ENCODE measurements at regions not wholly inside any gene's neighbourhood (a gene's known extent, or its start where the extent isn't known, plus 50 kb on each side); places are given as distances from the start of the nearest gene placed in this dataset.
A peak's percentile ranks its signal among the peaks of the same experiment; 100 is the strongest.

DNA sequence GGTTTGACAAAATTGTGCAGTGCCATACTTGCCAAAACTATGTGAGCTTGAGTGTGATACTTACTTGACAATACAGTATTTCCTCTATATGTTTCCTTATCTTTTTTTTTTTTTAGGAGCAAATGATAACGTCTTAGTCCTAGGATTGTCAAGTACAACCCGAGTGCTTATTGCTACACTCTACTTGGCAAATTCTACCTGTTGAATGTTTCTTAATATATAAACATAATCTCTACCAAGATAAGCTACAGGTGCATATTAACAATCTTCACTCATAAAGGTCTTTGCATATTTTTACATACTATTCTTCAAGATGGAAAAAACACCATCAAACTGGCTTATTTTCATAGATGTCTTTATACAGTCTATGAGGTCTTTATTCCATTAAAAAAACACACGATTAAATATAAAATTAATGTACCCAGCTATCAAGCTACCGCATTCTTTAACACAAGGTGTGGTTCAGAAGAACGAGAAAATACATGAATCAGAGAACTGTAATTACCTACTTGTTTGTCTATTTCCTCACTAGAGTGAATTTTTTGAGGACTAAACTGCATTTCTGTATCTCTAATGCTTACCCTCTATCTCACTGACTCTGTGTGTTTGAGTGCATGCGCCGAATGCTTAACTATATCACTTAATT, 76.1 kb upstream of the PDSS1 start:
- H3K9me3 ChIP-seq (ENCODE audit: control insufficient read depth in 2 of 3, low read length in 3 of 3) = no peaks in the 10 kb centered on the region
- Mint-ChIP-seq H3K4me3 (peak overlapping the region in 8 of 10 donors; percentile 72 to 82 (median 76)), H3K27me3 (peaks cover 5 to 45% (median 21%) of the 10 kb centered on the region in 5 donors), H3K27ac (peak overlapping the region in 5 of 9 donors; percentile 43 to 78 (median 63)), H3K4me1 (peaks cover 0 to 17% (median 13%) of the 10 kb centered on the region in 7 donors), H3K36me3 (no peaks in the 10 kb centered on the region), H3K9me3 (no peaks in the 10 kb centered on the region)
- ChIA-PET CTCF (interaction anchor here (0.6 kb wide), 1 partner anchor 52 kb away, joined by 3 read pairs; no protein-coding TSS in a partner anchor), POLR2A (no interaction called here)
- H3K4me1 ChIP-seq (ENCODE audit: control insufficient read depth in 2 of 2, insufficient read depth in 2 of 2, low read length in 2 of 2) = no peaks in the 10 kb centered on the region
- intact Hi-C loops (cut with micrococcal nuclease) = loop anchor here in 1 of 2 donors (5.0 kb wide), 3 partner anchors 36 to 76 kb away; partner anchors contain the start of gene PDSS1
- H3K27me3 ChIP-seq (ENCODE audit: control insufficient read depth in 2 of 2, insufficient read depth in 2 of 2, low read length in 2 of 2) = peaks cover 0 to 7% of the 10 kb centered on the region in 2 donors
- no peaks in the 10 kb centered on the region for H3K36me3 ChIP-seq (ENCODE audit: control insufficient read depth in 2 of 3, insufficient read depth in 3 of 3, low read length in 3 of 3)
- no peak overlapping the region for H3K27ac ChIP-seq (ENCODE audit: low read depth, low read length)
- no peak overlapping the region for H3K4me3 ChIP-seq (ENCODE audit: low read length)
- DNase-seq (no peak), ATAC-seq (no peak)

DNA sequence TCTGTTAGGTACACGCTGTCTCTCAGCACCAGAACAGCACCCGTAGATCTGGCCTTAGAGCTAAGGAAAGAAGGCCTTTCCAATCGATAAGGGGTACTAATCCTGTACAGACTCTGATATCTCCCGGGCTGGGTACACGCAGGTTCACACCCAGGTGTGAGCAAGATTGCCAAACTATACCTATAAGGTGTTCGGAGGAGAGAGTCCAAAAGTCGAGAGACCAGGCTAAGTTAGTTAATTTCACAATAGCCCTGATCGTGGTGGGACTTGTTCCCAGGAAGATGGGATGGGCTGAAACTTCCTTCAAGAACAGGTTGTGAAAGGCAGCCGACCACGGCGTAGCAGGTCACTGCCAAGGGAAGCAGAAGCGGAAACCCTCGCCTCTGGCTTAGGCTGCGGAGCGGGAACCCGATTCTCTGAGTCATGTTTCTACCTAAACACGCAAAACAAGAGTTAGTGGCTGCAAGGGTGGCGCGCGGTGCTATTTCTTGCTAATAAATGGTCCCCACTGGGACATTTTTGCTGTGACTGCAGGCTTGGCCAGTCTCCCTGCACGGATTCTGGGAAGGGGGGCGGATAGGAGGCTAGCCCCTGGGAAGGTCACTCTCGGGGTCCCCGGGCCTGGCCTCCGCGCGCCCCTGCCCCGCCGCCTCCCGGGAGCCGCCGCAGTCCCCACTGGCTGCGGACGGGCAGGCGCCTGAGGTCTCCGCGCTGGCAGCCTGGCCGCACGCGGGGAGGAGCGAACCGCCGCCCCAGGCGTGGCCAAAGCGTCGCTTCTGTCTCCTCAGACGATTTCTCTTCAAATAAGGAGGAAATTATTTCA, 75.4 kb upstream of the PDSS1 start:
- no peaks in the 10 kb centered on the region for H3K36me3 ChIP-seq (ENCODE audit: control insufficient read depth in 2 of 3, insufficient read depth in 3 of 3, low read length in 3 of 3)
- intact Hi-C loops (cut with micrococcal nuclease) = loop anchor here in 1 of 2 donors (5.0 kb wide), 3 partner anchors 35 to 75 kb away; partner anchors contain the start of gene PDSS1
- H3K27me3 Mint-ChIP-seq = peaks cover 9 to 45% (median 21%) of the 10 kb centered on the region in 5 donors
- ChIA-PET CTCF (no interaction called here), POLR2A (no interaction called here)
- H3K27ac ChIP-seq (ENCODE audit: low read depth, low read length) = peak overlapping the region; percentile 41
- peak overlapping the region; percentile 35 to 83 (median 76) for H3K4me3 Mint-ChIP-seq
- peak overlapping the region in 7 of 9 donors; percentile 18 to 78 (median 52) for H3K27ac Mint-ChIP-seq
- H3K27me3 ChIP-seq (ENCODE audit: control insufficient read depth in 2 of 2, insufficient read depth in 2 of 2, low read length in 2 of 2) = peaks cover 0 to 7% of the 10 kb centered on the region in 2 donors
- peak in 4 of 9 donors; percentile 10 to 27 (median 20) for DNase-seq
- H3K9me3 ChIP-seq (ENCODE audit: control insufficient read depth in 2 of 3, low read length in 3 of 3) = no peaks in the 10 kb centered on the region
- no peaks in the 10 kb centered on the region for H3K4me1 ChIP-seq (ENCODE audit: control insufficient read depth in 2 of 2, insufficient read depth in 2 of 2, low read length in 2 of 2)
- no peaks in the 10 kb centered on the region for H3K36me3 Mint-ChIP-seq
- ATAC-seq = peak; percentile 78
- no peaks in the 10 kb centered on the region for H3K9me3 Mint-ChIP-seq
- H3K4me1 Mint-ChIP-seq = peaks cover 0 to 17% (median 13%) of the 10 kb centered on the region in 7 donors
- H3K4me3 ChIP-seq (ENCODE audit: low read length) = no peak overlapping the region

DNA sequence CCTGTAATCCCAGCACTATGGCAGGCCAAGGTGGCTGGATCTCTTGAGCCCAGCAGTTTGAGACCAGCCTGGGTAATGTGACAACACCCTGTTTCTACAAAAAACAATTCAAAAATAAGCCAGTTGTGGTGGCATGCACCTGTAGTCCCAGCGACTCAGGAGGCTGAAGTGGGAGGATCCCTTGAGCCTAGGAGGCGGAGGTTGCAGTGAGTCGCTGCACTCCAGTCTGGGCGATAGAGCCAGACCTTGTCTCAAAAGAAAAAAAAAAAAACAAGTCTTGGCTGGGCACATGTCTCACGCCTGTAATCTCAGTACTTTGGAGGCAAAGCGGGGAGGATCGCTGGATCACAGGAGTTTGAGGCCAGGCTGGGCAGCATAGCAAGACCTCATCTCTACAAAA, 74.6 kb upstream of the PDSS1 start:
- H3K27ac Mint-ChIP-seq = no peak overlapping the region
- H3K27me3 Mint-ChIP-seq = peaks cover 13 to 45% (median 21%) of the 10 kb centered on the region in 5 donors
- DNase-seq (no peak), ATAC-seq (no peak)
- intact Hi-C loops (cut with micrococcal nuclease) = loop anchor here in 1 of 2 donors (5.0 kb wide), 3 partner anchors 34 to 74 kb away; partner anchors contain the start of gene PDSS1
- ChIA-PET POLR2A (no interaction called here), CTCF (no interaction called here)
- no peak overlapping the region for H3K4me3 ChIP-seq (ENCODE audit: low read length)
- no peaks in the 10 kb centered on the region for H3K4me1 ChIP-seq (ENCODE audit: control insufficient read depth in 2 of 2, insufficient read depth in 2 of 2, low read length in 2 of 2)
- H3K9me3 ChIP-seq (ENCODE audit: control insufficient read depth in 2 of 3, low read length in 3 of 3) = no peaks in the 10 kb centered on the region
- H3K27me3 ChIP-seq (ENCODE audit: control insufficient read depth in 2 of 2, insufficient read depth in 2 of 2, low read length in 2 of 2) = peaks cover 0 to 7% of the 10 kb centered on the region in 2 donors
- peak overlapping the region in 9 of 10 donors; percentile 6 to 82 (median 76) for H3K4me3 Mint-ChIP-seq
- H3K9me3 Mint-ChIP-seq = peaks cover 0 to 4% (median 0%) of the 10 kb centered on the region in 11 donors
- peaks cover 0 to 17% (median 13%) of the 10 kb centered on the region in 7 donors for H3K4me1 Mint-ChIP-seq
- H3K36me3 Mint-ChIP-seq = peaks cover 0 to 3% (median 0%) of the 10 kb centered on the region in 5 donors
- H3K36me3 ChIP-seq (ENCODE audit: control insufficient read depth in 2 of 3, insufficient read depth in 3 of 3, low read length in 3 of 3) = no peaks in the 10 kb centered on the region
- no peak overlapping the region for H3K27ac ChIP-seq (ENCODE audit: low read depth, low read length)

DNA sequence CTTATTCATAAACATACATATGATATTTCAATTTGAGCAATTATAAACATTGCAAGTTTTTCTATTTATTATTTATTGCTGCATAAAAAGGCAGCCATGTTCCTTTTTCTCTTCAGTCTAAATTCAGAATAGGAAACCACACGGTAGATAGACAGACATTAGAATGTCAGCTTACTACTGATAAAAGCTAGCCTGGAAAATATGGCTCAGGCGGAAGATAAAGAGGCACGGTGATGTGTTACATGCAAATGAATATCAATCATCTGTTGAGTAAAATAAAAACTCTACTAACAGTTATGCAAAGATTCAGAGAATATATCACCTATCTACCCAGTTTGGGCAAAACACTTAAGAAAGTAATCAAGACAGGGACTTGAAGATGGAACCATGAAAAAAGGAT, 73.5 kb upstream of the PDSS1 start:
- no peaks in the 10 kb centered on the region for H3K9me3 ChIP-seq (ENCODE audit: control insufficient read depth in 2 of 3, low read length in 3 of 3)
- H3K36me3 Mint-ChIP-seq = peaks cover 0 to 3% (median 0%) of the 10 kb centered on the region in 5 donors
- ChIA-PET CTCF (no interaction called here), POLR2A (no interaction called here)
- peaks cover 0 to 7% of the 10 kb centered on the region in 2 donors for H3K27me3 ChIP-seq (ENCODE audit: control insufficient read depth in 2 of 2, insufficient read depth in 2 of 2, low read length in 2 of 2)
- no peak overlapping the region for H3K27ac ChIP-seq (ENCODE audit: low read depth, low read length)
- DNase-seq (no peak), ATAC-seq (no peak)
- no peaks in the 10 kb centered on the region for H3K36me3 ChIP-seq (ENCODE audit: control insufficient read depth in 2 of 3, insufficient read depth in 3 of 3, low read length in 3 of 3)
- H3K27me3 Mint-ChIP-seq = peaks cover 13 to 49% (median 21%) of the 10 kb centered on the region in 5 donors
- H3K4me3 ChIP-seq (ENCODE audit: low read length) = no peak overlapping the region
- H3K27ac Mint-ChIP-seq = no peak overlapping the region
- no peaks in the 10 kb centered on the region for H3K4me1 ChIP-seq (ENCODE audit: control insufficient read depth in 2 of 2, insufficient read depth in 2 of 2, low read length in 2 of 2)
- peaks cover 0 to 4% (median 0%) of the 10 kb centered on the region in 11 donors for H3K9me3 Mint-ChIP-seq
- H3K4me3 Mint-ChIP-seq = no peak overlapping the region
- peaks cover 0 to 17% (median 13%) of the 10 kb centered on the region in 7 donors for H3K4me1 Mint-ChIP-seq
- intact Hi-C loops (cut with micrococcal nuclease) = loop anchor here in 1 of 2 donors (5.0 kb wide), 3 partner anchors 33 to 73 kb away; partner anchors contain the start of gene PDSS1

DNA sequence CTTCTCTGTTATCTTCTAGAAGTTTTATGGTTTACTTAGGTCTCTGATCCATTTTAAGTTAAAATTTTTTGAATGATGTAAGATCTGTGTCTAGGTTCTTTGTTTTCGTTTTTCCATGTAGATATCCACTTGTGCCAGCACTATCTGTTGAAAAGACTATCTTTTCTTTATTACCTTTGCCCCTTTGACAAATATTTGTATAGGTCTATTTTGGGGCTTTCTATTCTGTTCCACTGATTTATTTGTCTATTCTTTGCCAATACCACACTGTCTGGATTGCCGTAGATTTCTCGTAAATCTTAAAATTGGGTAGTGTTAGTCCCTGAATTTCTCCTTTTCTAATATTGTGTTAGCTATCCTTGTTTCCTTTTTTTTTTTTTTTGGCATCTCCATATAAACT, 71.4 kb upstream of the PDSS1 start:
- Mint-ChIP-seq H3K27ac (no peak overlapping the region), H3K4me1 (peaks cover 0 to 17% (median 13%) of the 10 kb centered on the region in 7 donors), H3K9me3 (peaks cover 0 to 8% (median 0%) of the 10 kb centered on the region in 11 donors), H3K36me3 (peaks cover 0 to 5% (median 0%) of the 10 kb centered on the region in 5 donors), H3K4me3 (no peak overlapping the region), H3K27me3 (peaks cover 16 to 45% (median 21%) of the 10 kb centered on the region in 5 donors)
- ChIA-PET CTCF (interaction anchor here (0.6 kb wide), 1 partner anchor 230 kb away, joined by 3 read pairs; no protein-coding TSS in a partner anchor), POLR2A (interaction anchor here (0.7 kb wide), 1 partner anchor 12 kb away, joined by 3 read pairs; no protein-coding TSS in a partner anchor)
- ATAC-seq (no peak), DNase-seq (no peak)
- intact Hi-C loops (cut with micrococcal nuclease) = no loop called here
- H3K4me1 ChIP-seq (ENCODE audit: control insufficient read depth in 2 of 2, insufficient read depth in 2 of 2, low read length in 2 of 2) = no peaks in the 10 kb centered on the region
- no peak overlapping the region for H3K4me3 ChIP-seq (ENCODE audit: low read length)
- no peaks in the 10 kb centered on the region for H3K9me3 ChIP-seq (ENCODE audit: control insufficient read depth in 2 of 3, low read length in 3 of 3)
- H3K27me3 ChIP-seq (ENCODE audit: control insufficient read depth in 2 of 2, insufficient read depth in 2 of 2, low read length in 2 of 2) = peaks cover 0 to 7% of the 10 kb centered on the region in 2 donors
- no peak overlapping the region for H3K27ac ChIP-seq (ENCODE audit: low read depth, low read length)
- H3K36me3 ChIP-seq (ENCODE audit: control insufficient read depth in 2 of 3, insufficient read depth in 3 of 3, low read length in 3 of 3) = no peaks in the 10 kb centered on the region

DNA sequence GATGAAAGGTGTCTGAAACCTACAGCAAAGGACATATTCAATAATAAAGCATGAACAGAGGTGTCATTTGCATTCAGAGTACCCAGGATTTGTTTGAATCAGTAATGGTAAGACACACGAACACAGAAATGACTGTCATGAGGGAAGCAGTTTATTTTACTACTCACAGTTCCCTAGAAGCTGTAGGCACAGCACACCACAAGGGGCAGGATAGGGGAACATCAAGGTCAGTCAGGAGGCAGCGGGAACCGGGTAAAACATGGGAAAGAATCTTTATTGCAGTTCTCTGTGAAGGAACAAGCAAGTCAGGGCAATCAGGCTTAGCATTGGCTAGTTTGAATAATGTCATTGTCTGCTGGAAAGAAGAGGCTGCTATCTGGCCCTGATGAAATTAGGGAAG, 70.2 kb upstream of the PDSS1 start:
- no peak overlapping the region for H3K4me3 Mint-ChIP-seq
- H3K4me1 ChIP-seq (ENCODE audit: control insufficient read depth in 2 of 2, insufficient read depth in 2 of 2, low read length in 2 of 2) = no peaks in the 10 kb centered on the region
- no peak overlapping the region for H3K27ac ChIP-seq (ENCODE audit: low read depth, low read length)
- no peaks in the 10 kb centered on the region for H3K9me3 ChIP-seq (ENCODE audit: control insufficient read depth in 2 of 3, low read length in 3 of 3)
- H3K27ac Mint-ChIP-seq = no peak overlapping the region
- CTCF ChIA-PET = interaction anchor here (0.7 kb wide), 1 partner anchor 153 kb away, joined by 3 read pairs; no protein-coding TSS in a partner anchor
- H3K27me3 Mint-ChIP-seq = peaks cover 16 to 40% (median 21%) of the 10 kb centered on the region in 5 donors
- H3K27me3 ChIP-seq (ENCODE audit: control insufficient read depth in 2 of 2, insufficient read depth in 2 of 2, low read length in 2 of 2) = peaks cover 0 to 7% of the 10 kb centered on the region in 2 donors
- no peak for DNase-seq
- H3K36me3 Mint-ChIP-seq = peaks cover 0 to 5% (median 2%) of the 10 kb centered on the region in 5 donors
- no peak for ATAC-seq
- peaks cover 0 to 11% (median 7%) of the 10 kb centered on the region in 7 donors for H3K4me1 Mint-ChIP-seq
- no peaks in the 10 kb centered on the region for H3K36me3 ChIP-seq (ENCODE audit: control insufficient read depth in 2 of 3, insufficient read depth in 3 of 3, low read length in 3 of 3)
- H3K9me3 Mint-ChIP-seq = peaks cover 0 to 8% (median 1%) of the 10 kb centered on the region in 11 donors
- no peak overlapping the region for H3K4me3 ChIP-seq (ENCODE audit: low read length)
- intact Hi-C loops (cut with micrococcal nuclease) = no loop called here
- POLR2A ChIA-PET = no interaction called here
